HG02610 (cell line): ENCODE measurements at regions not wholly inside any gene's neighbourhood (a gene's known extent, or its start where the extent isn't known, plus 50 kb on each side); places are given as distances from the start of the nearest gene placed in this dataset.

Source experiments
- ATAC-seq: cut with Tn5 transposase; IDR thresholded peaks from one replicate; pipeline ENCODE4 v1.9.1; 2021; ENCODE audit warnings: mild to moderate bottlenecking, moderate library complexity; ENCODE audit not compliant: unreplicated experiment

DNA sequence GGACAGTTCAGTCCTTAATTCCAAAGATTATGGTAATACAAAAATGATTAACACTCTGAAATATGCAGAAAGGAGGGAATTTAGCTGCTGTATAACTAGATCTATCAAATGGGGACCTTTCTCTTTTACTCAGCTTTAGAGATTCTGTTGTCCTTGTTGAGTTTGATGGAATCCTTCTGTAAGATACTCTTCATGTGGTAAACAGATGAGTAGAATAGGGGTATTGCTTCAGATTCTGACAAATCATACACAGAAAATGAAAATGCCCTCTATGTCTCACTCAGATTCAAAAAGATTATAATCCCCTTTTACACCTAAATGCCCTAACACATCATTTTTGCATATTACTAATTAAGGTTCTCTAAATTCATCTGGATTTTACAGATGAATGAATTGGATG is 50.7 kb downstream of the ARHGAP35 start:
- no peak for ATAC-seq

DNA sequence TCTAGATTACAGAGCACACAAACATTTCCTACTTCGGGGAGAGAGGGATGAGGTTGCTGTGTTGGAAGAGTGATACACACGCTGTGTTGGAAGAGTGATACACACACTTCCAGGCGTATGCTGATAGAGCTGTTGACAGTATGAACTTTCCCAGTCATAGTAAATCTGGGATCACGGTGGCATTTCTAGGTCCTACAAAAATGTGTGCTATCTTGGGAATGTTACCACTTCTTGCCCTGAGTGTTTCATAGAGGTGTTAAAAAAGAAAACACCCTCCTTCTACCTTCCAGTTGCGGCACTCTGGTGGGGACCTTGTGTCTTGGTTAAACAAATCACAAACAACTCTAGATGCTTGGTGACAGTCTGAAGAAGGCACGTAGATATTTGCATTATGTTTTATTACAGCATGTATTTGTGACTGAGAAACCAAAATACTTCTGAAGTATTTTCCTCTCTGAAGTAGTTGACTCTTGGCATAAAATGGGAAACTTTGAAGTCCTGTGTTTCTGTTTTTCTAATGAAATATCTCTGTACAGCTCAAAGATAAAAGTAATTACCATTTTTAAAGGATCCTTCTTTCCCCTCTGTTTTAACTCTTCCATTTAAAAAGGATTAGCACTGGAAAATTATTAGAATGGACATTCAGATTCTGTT is 52.5 kb downstream of the ARHGAP35 start:
- no peak for ATAC-seq

DNA sequence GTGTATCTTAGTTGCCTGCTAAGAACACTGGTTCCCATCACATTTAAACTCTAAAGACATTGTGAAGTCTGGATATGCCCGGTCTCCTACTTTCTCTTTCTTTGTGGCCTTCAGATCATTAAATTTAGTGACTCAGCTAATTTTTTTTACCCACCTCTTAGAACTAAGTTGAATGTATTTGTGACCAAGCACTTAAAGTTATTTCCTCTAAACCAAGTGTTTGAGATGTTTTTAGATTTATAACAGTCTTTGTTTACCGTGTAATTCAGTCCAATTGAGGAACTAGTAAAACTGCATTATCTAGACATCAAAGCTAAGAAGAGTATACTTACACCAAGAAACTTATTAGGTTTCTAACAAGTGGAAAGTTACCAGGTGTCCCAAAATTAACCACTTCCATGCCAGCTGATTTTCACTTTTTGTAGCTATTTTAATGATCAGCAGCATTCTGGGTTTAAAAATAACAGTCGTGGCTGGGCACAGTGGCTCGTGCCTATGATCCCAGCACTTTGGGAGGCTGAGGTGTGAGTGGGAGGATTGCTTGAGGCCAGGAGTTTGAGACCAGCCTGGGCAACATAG is 53.1 kb downstream of the ARHGAP35 start:
- no peak for ATAC-seq

DNA sequence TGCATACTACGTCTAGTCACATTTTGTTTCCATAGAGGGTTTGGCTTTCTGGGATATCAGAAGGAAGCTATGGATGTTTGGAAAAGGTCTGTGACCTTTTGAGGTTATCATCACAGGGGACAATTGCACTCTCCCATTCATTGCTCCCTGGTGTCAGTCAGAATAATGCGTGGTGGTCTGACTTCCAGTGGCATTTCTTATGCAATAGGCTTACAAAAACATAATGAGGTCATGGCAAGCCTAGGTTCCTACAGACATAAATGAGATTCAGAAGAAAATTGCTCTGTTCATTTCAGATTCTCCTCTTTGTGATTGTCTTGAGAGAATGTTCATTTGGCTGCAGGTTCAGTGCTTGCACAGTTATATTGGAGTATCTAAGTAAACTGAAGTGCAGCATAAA is 54.6 kb downstream of the ARHGAP35 start:
- no peak for ATAC-seq

DNA sequence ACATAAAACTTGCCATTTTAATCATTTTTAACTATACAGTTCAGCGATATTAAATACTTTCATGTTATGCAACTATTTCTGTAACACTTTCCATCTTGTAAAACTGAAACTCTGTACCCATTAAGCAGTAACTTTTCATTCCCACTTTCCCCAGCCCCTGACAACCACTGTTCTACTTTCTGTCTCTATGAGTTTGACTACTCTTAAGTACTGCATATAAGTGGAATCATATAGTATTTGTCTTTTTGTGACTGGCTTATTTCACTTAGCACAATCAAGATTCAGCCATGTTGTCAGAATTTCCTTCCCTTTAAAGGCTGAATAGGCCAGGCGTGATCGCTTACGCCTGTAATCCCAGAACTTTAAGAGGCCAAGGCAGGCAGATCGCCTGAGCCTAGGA is 56.2 kb downstream of the ARHGAP35 start:
- no peak for ATAC-seq

DNA sequence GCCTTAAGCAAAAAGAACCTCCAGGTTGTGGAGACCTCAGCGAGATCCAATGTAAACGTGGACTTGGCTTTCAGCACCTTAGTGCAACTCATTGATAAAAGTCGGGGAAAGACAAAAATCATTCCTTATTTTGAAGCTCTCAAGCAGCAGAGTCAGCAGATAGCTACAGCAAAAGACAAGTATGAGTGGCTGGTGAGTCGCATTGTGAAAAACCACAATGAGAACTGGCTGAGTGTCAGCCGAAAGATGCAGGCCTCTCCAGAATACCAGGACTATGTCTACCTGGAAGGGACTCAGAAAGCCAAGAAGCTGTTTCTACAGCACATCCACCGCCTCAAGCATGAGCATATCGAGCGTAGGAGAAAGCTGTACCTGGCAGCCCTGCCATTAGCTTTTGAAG is 58.5 kb downstream of the ARHGAP35 start:
- no peak for ATAC-seq

DNA sequence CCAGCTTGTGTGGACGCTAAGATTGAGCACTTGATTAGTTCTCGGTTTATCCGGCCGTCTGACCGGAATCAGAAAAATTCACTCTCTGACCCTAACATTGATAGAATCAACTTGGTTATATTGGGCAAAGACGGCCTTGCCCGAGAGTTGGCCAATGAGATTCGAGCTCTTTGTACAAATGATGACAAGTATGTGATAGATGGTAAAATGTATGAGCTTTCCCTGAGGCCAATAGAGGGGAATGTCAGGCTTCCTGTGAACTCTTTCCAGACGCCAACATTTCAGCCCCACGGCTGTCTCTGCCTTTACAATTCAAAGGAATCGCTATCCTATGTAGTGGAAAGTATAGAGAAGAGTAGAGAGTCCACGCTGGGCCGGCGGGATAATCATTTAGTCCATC is 59.6 kb downstream of the ARHGAP35 start:
- no peak for ATAC-seq

DNA sequence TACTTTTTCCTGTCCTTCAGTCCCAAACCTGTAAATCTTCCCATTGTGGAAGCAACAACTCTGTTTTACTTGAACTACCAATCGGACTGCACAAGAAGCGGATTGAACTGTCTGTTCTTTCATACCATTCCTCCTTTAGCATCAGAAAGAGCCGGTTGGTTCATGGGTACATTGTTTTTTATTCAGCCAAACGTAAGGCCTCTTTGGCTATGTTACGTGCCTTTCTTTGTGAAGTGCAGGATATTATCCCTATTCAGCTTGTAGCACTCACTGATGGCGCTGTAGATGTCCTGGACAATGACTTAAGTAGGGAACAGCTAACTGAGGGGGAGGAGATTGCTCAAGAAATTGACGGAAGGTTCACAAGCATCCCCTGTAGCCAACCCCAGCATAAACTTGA is 60.3 kb downstream of the ARHGAP35 start:
- ATAC-seq, result no peak

DNA sequence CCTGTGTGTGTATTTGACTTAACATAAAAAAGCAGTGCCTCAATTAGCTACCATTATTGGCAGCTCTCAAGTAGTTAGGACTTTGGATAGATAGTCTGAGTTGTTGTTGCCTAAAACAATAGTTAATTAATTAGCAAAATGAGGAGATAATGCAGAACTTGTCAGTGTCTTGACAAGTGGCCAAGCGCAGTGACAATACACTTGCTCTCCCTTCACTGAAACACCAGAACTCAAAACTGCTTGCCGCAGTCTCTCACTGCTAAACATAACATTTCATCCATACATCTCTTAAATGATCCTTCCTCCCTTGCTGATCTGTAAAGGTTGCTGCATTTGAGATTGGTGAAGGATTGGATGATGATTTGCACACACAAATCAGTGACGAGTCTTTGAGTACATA is 61.7 kb downstream of the ARHGAP35 start:
- ATAC-seq, result no peak

DNA sequence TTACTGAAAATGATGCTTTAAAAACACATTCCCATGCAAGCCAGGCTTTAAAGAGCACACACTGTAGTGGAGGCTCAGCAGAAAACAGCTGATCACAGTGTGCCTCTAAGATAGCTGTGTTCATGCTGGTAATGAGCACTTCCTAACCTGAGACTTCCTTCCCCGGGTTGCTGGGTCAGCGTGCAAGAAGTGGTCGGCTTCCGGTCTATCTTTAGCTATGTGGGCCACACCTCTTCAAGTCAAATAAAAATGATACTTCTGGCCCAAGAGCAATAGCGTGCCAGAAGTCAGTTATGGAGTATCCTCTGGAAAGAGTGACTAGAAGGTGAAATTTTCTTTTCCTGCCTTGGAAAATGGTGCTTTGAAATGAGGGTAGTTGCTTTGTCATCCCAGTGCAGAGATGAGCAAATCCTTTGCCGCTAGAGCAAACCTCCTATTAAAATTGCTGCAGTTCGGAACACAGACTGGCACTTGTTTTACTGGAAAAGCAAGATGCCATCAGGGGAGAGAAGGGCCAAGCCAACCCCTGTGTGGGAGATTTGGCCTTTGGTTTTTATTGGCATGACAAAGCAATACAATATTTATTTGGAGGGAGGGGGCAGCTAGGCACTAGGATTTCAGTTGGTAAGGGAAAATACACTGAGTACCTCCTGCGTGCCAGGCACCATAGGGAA is 64.2 kb downstream of the ARHGAP35 start:
- ATAC-seq, result peak; percentile 43

DNA sequence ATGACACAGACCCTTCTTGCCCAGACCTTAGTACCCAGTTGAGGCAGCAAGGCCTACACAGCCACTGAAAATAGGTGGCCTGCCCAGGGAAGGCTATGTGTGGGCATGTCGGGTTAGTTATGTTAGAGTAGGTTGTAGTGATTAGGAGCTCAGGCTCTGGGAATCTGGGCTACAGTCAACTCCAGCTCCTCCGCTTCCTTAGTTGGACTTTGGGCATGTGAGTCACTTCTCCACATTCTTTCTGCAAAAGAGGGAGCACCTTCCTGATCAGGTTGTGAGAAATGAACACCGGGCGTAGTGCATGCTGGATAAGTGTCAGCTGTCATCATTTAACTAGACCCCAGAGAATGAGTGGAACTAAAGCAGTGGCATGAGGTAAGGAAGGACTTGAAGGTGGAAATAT is 64.8 kb downstream of the ARHGAP35 start:
- no peak for ATAC-seq

DNA sequence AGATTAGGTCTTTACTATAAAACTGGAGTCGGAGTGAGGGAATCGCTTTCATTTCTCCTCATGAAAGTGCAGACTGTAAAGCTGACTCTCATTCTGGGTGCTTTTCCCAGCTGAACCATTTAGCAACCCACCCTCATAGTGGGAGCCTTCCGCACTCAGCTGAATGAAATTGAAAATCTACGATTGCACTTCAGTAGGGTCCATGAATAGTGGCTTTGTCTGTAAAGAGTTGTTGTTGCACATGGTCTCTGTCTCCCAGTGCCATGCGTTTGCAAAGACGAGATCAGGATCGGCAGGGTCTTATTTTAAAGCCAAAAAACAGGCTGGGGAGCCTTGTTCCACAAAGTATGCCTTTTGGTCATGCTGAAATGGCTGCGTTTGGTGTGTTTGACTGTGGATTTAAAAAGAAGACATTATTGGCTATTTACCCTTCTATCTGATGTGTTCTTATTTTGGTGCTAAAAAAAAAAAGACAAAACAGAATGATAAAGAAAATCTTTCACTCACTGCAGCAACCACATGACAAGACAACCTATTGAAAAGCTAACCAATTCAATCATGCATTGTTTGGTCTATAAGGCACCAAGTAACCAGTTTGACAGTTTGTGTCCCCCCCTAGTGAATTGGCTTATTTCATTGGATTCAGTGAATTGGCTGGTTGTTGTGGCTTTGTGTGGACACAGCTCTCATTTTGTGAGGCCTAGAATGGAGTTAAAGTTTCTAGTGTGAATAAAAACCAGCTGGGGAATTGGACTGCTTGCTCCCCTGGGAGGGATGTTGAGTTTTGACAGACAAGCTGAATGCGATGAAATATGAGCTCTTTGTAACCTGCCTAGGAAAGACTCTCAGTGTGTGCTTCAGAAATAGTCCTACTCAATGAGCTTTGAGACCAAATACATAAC is 65.6 kb downstream of the ARHGAP35 start:
- no peak for ATAC-seq

DNA sequence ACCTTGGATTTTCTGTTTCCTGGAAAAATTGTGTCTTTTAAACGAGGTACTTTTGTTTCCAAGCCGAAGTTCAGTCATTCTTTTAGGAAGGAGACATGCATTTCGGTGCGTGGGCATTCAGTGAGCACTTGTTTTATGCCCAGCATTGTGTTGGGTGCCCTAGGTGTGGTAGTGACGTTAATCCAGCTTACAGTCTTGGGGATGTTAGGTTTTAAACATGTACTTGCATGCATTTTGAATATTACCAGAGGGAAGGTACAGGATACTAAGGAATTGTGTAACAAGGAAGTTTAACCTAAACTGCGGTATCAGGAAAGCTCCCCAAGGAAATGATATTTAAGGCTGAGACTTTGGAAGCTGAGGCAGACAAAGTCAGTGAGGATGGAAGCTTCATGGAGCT is 66.3 kb downstream of the ARHGAP35 start:
- ATAC-seq, result no peak

DNA sequence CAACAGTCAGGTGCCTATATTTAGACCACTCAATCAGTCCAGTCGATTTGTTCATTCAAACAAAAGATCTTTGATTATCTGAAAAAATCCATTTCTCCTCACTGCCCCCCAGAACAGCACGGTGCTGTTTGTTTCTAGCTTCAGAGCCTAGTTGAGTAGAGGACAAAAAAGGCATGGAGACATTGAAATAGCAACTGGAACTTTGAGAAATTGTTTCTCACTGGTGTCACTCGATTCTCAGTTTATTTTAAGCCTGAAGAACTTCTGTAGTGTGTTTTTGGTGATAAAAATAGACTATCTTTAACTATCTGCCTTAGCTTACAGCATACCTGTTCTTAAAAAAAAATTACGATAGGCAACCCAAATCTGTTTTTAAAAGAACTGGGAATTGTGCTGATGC is 67.1 kb downstream of the ARHGAP35 start:
- ATAC-seq, result no peak

DNA sequence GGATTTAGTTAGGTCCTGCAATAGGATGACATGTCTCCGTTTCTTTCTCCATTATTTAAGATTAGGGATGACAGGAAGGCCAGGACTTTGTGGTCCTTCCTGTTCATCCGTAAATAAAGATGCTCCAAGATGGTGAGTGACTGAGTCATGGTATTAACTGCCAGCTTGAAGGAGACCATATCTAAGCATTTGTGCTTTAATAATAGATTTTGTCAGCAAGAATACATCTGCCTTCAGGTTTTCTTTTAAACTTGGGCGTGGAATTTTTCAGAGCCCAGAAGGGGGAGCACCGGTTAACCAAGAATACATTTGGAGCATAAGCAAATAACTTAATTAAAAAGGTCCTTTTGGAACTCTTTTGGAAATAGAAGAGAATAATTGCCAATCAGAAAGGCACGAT is 68.2 kb downstream of the ARHGAP35 start:
- no peak for ATAC-seq

DNA sequence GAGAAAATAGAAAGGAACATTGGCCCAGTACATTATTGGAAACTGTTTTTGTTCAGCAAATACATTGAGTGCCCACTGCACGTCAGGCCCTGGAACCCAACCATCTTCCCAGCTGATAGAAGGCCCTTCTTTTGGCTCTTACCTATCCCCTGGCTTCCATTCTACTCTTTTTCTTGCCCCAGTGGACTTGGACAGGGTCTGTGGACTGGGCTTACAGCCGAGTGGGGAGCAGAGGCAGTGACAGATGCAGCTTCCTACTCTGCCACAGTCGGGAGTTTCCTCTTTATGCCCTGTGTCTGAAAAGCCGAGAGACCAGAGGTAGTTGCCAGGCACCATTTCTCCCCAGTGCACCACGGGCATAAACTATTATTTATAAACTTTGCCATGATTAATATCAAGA is 70.4 kb downstream of the ARHGAP35 start:
- no peak for ATAC-seq

DNA sequence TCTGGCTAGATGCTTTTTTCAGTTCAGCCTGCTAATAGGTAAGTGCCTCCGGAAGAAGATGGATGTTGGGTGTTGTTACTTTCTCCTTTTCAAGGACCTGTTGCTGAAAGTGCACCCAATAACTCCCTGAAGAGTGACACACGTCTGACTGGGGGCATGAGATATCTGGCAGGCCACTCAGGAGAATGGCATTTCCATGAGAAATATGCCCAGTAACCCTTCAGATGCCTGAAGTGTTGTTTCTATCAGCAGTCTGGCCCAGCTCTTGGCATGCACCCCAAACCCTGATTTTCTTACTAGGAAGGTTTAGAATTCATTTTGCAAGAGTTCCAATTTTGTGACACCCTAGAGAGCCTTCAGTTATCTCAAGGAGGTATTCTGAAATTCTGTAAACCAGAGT is 71.5 kb downstream of the ARHGAP35 start:
- no peak for ATAC-seq

DNA sequence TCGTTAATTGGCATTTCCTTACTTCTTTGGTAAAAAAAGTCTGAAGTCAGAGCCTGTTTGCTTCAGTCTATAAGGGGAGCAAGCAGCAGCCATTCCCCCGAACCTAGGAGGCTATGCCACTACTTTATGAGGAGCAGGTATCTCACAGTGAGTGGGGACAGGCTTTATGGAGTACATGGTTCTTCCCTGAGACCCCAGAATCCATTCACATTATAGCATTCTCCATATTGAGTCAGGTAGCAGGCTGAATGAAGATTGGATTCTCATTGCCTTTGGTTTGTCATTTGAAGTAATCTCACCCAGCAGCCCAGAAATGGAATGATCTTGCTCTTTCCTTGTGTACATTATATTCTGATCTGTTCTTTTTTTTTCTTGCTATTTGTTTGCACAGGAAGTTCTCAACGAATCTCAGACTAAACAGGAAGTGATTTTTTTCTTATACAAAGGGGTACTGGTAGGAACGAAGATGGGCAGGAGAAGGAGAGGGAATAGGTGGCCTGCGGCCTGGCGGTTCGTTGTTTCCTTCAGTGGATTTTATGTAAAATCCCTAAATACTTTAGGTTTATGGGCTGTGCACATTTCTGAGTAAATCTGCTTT is 74.4 kb downstream of the ARHGAP35 start:
- ATAC-seq, result no peak

DNA sequence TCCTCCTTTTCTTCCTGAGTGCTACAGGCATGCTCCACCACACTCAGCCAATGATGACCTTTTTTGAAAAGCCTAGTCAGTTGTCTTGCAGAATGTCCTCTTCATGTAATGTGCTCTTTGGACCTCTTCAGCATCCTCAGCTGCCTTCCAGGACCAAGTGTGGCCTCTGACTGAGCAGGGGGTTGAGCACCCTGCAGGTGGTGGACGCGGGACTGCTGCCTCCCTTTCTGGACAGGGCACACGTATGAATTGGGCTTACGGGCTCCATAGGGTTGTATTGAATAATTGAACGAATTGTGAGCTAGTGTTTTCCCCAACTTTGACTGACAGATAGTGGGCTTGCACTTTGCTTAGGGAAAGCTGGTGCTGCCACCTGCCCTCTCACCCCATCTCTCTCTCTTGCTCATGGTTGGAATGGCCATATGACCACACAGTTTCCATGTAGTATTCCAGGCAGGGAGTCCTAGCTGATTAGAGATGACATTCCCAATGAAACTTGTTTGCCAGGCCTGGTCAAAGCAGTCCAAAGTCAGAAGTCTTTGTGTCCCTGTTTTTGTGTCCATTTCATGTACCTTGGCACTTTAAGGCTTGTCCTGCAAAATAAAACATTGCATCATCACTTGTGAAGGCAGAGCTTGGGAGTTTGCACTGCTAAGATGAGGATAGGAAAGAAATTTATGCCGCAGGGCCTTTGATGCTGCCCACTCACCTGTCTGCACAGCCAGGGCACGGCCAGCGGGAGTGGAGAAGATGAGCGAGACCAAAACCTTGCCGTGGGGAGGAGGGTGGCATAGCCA is 76.3 kb upstream of the NPAS1 start:
- no peak for ATAC-seq

DNA sequence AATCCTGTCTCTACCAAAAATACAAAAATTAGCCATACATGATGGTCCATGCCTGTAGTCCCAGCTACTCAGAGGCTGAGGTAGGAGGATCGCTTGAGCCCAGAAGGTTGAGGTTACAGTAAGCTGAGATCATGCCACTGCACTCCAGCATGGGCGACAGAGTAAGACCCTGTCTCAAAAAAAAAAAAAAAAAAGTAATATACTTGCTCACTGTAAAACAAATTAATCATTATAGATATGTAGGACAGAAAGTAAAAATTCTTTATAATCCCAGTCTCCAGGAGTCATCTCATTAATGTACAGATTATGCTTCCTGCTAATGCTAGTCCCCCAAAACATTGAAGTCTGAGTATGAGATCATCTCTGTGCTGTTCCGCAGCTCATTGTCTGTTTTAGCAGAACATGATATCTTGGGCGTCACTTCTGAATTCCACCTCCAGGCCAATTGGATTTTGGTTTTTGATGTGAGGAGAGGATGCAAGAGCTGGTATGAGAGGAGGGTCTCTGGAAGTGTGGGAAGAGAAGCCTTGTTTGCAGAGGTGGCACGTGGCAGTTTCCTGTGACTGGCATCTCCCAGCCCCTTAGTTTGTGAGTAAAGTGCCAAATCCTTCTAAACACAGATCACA is 75.4 kb upstream of the NPAS1 start:
- no peak for ATAC-seq
